ENCODE measurements at regions not wholly inside any gene's neighbourhood (a gene's known extent, or its start where the extent isn't known, plus 50 kb on each side); places are given as distances from the start of the nearest gene placed in this dataset.

DNA sequence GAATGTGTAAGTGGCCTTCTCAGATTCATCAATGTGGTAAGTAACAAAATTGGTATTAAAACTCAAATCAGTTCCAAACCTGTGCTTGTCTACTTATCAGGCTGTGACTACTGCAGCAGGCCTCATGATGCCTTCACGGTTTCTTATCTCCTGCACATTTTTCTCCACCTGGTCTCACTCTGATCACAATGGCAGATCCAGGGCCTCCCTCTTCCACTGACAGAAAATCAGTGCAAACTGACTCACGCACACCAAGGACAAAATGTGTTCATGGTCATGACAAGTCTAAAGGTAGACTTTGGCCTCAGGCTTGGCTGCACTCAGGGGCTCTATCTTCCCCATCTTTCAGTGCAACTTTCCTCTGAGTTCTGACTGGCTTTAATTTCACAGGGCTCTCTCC lies 56.7 kb upstream of the ATP1A1 start:
- Histone ChIP-seq H3K36me3 (no peaks in the 10 kb centered on the region), H3K9me3 (no peaks in the 10 kb centered on the region), H3K4me3 (no peak overlapping the region), H3K4me1 (peaks cover 0 to 22% (median 14%) of the 10 kb centered on the region in 4 donors), H3K27me3 (no peaks in the 10 kb centered on the region), H3K27ac (no peak overlapping the region)
- in situ Hi-C loops (cut with MboI; ENCODE audit: low pct_ligation_motif_present in 1 of 4, low pct_unique_long_range_greater_than_20kb in 1 of 4, low sequenced_read_pairs in 3 of 4) (no loop called here), intact Hi-C loops (cut with DNase I; ENCODE audit: low total_unique reads) (loop anchor here (10.0 kb wide), 1 partner anchor 1442 kb away; no protein-coding TSS in a partner anchor)
- TF ChIP-seq POLR2AphosphoS5 (IDR thresholded peaks at IDR 0.05) = no peak
- TF ChIP-seq, protein P1, sequence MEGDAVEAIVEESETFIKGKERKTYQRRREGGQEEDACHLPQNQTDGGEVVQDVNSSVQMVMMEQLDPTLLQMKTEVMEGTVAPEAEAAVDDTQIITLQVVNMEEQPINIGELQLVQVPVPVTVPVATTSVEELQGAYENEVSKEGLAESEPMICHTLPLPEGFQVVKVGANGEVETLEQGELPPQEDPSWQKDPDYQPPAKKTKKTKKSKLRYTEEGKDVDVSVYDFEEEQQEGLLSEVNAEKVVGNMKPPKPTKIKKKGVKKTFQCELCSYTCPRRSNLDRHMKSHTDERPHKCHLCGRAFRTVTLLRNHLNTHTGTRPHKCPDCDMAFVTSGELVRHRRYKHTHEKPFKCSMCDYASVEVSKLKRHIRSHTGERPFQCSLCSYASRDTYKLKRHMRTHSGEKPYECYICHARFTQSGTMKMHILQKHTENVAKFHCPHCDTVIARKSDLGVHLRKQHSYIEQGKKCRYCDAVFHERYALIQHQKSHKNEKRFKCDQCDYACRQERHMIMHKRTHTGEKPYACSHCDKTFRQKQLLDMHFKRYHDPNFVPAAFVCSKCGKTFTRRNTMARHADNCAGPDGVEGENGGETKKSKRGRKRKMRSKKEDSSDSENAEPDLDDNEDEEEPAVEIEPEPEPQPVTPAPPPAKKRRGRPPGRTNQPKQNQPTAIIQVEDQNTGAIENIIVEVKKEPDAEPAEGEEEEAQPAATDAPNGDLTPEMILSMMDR (IDR thresholded peaks at IDR 0.05) = no peak
- no peak for TF ChIP-seq POLR2A (IDR thresholded peaks at IDR 0.05)
- no peak for TF ChIP-seq EP300 (IDR thresholded peaks at IDR 0.05; ENCODE audit: low read depth)
- 55 to 88% methylated on average over 2 of the region's 2 CpGs for WGBS, 2 donors (ENCODE audit: low coverage in 1 of 2)
- DNase-seq = no peak

DNA sequence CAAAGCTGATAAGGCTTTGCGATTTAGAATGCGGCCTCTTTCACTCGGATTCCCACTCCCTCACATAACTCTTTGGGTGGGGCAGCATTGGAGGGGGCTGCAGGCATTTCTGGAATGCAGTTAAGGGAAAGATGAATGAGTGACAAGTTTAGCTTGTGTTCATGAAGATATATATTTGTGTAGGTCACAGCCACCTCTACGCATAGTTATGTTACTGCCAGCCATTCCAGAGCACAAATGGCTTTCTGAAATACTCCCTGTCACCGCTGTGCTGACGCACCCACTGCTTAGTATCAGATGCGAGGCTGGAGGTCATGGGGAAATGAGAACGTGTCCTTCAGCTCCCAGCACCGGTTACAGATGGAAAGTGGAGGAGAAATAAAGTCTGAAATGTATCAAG lies 54.1 kb upstream of the ATP1A1 start:
- no peak overlapping the region for H3K27ac ChIP-seq
- in situ Hi-C loops (cut with MboI; ENCODE audit: low pct_ligation_motif_present in 1 of 4, low pct_unique_long_range_greater_than_20kb in 1 of 4, low sequenced_read_pairs in 3 of 4) = no loop called here
- DNase-seq = no peak
- H3K36me3 ChIP-seq = no peaks in the 10 kb centered on the region
- no peaks in the 10 kb centered on the region for H3K9me3 ChIP-seq
- TF ChIP-seq POLR2AphosphoS5 (IDR thresholded peaks at IDR 0.05) (no peak), EP300 (IDR thresholded peaks at IDR 0.05; ENCODE audit: low read depth) (no peak), POLR2A (IDR thresholded peaks at IDR 0.05) (no peak)
- TF ChIP-seq, protein P1 (IDR thresholded peaks at IDR 0.05) = no peak
- intact Hi-C loops (cut with DNase I; ENCODE audit: low total_unique reads) = loop anchor here (10.0 kb wide), 1 partner anchor 1444 kb away; no protein-coding TSS in a partner anchor
- no peak overlapping the region for H3K4me3 ChIP-seq
- H3K4me1 ChIP-seq = peaks cover 4 to 27% (median 21%) of the 10 kb centered on the region in 4 donors
- WGBS, 2 donors (ENCODE audit: low coverage in 1 of 2) = 55 to 72% methylated on average over 6 to 9 of the region's 9 CpGs
- no peaks in the 10 kb centered on the region for H3K27me3 ChIP-seq

DNA sequence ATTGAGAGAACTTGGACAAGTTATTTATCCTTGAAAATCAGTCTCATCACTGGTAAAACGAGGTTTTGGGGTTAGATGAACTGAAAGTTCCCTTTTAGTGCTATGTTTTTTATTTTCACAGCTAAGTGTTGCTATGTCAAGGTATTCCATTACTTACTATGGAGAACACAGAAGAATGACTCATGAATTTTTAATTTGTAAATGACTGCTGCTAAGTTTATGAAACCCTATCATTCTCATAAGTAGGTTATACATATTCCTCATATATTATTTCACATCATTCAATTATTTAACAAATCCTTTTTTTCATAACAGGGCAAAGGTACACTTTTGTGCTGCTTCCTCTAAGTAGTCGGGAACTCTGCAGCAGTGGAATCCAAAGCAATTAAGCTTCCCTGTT lies 52.2 kb upstream of the ATP1A1 start:
- TF ChIP-seq, protein P1 (IDR thresholded peaks at IDR 0.05) = no peak
- in situ Hi-C loops (cut with MboI; ENCODE audit: low pct_ligation_motif_present in 1 of 4, low pct_unique_long_range_greater_than_20kb in 1 of 4, low sequenced_read_pairs in 3 of 4) (no loop called here), intact Hi-C loops (cut with DNase I; ENCODE audit: low total_unique reads) (loop anchor here (5.0 kb wide), 1 partner anchor 609 kb away; no protein-coding TSS in a partner anchor)
- WGBS, 2 donors (ENCODE audit: low coverage in 1 of 2) = 40 to 61% methylated on average over 2 of the region's 2 CpGs
- Histone ChIP-seq H3K4me3 (no peak overlapping the region), H3K4me1 (peaks cover 4 to 44% (median 34%) of the 10 kb centered on the region in 4 donors), H3K27ac (peak overlapping the region in 3 of 4 donors; percentile 43 to 69 (median 48)), H3K27me3 (no peaks in the 10 kb centered on the region), H3K9me3 (no peaks in the 10 kb centered on the region), H3K36me3 (no peaks in the 10 kb centered on the region)
- DNase-seq = no peak

DNA sequence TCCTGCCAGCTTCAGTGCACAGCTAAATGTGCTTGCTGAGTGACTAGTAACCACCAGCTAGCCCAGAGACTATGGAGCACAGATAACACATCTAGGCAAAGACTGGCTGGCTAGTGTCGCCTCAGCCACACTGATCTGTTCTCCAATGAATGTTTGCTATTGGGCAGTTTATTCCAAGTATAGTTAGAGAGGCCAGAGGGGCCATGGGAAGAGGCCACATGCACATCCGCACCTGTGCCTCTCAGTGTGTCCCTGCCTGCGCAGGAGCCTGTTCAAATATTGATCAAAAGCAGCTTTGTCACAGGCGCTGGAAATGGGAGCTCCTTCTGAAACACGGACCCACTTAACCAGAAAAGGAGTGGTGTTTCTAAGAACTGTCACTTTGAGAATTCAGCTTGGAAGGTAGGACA lies 51.3 kb upstream of the ATP1A1 start:
- Histone ChIP-seq H3K9me3 (no peaks in the 10 kb centered on the region), H3K36me3 (no peaks in the 10 kb centered on the region), H3K27ac (peak overlapping the region; percentile 43 to 69 (median 50)), H3K27me3 (no peaks in the 10 kb centered on the region), H3K4me3 (no peak overlapping the region), H3K4me1 (peaks cover 4 to 48% (median 34%) of the 10 kb centered on the region in 4 donors)
- TF ChIP-seq POLR2AphosphoS5 (IDR thresholded peaks at IDR 0.05) (no peak), EP300 (IDR thresholded peaks at IDR 0.05; ENCODE audit: low read depth) (no peak), POLR2A (IDR thresholded peaks at IDR 0.05) (no peak)
- TF ChIP-seq, protein P1 (IDR thresholded peaks at IDR 0.05) = no peak
- intact Hi-C loops (cut with DNase I; ENCODE audit: low total_unique reads) (loop anchor here (5.0 kb wide), 1 partner anchor 609 kb away; no protein-coding TSS in a partner anchor), in situ Hi-C loops (cut with MboI; ENCODE audit: low pct_ligation_motif_present in 1 of 4, low pct_unique_long_range_greater_than_20kb in 1 of 4, low sequenced_read_pairs in 3 of 4) (no loop called here)
- peak; percentile 26 for DNase-seq
- WGBS, 2 donors (ENCODE audit: low coverage in 1 of 2) = 38 to 41% methylated on average over 3 to 5 of the region's 5 CpGs

Measured in transverse colon (tissue), 4 donors.